NCI-H2081 treated with DMSO at 0.1 percent for 48 hours (cell line): ENCODE measurements at regions not wholly inside any gene's neighbourhood (a gene's known extent, or its start where the extent isn't known, plus 50 kb on each side); places are given as distances from the start of the nearest gene placed in this dataset.

Experiments used
- DNase-seq: peaks from one replicate; lab custom pipeline; 2025; lab: John Stamatoyannopoulos, UW

DNA sequence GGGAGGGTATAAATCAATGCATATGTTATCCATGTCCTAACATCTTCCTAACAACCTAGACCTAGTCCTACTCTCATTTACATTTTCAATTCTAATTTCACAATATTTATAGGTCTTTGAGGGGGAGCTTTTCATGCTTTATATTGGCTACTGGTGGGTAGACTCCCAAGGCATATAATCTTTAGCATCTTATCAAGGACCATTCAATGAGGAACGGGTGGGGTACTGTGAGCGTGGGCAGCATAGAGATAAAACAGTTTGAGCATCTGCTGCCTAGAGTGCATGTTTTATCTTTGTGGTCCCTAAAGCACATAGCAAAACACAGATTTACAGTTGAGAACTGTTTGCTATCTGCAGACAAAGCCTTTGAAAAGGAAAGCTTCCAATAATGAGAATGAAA, 427.6 kb upstream of the WWC1 start:
- no peak for DNase-seq

DNA sequence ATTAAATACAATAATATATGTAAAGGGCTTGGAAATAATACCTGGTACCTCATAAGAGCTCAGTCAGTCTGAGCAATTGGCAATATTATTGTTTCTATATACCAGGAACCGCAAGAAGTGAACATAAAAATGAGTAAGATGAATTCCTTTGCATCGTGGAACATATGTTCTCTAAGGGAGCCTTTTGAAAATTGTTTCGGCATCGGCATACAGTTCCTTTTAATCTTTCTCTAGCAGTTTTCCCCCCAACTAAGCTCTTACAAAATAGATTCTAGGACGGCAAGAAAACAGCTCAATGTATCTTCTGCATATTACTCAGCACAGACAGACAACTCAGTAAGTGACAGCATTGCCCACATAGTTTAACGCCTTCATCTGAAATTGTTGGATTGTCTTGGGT, 426.6 kb upstream of the WWC1 start:
- no peak for DNase-seq

DNA sequence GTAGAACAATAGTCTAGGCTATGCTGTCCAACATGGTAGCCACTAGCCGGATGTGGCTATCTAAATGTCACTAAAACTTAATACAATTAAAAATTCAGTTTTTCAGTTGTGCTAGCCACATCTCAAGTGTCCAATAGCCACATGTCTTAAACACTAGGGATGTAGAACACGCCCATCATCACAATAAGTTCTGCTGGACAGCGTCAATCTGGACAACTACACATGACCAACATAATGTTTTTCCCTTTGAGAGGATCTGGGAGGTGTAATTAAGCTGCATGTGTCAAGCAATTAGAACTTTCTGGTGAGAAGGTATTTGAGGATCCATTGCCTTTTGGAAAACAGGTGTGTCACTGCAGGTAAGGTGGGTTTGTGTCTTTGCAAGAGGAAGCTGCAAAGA, 424.6 kb upstream of the WWC1 start:
- no peak for DNase-seq

DNA sequence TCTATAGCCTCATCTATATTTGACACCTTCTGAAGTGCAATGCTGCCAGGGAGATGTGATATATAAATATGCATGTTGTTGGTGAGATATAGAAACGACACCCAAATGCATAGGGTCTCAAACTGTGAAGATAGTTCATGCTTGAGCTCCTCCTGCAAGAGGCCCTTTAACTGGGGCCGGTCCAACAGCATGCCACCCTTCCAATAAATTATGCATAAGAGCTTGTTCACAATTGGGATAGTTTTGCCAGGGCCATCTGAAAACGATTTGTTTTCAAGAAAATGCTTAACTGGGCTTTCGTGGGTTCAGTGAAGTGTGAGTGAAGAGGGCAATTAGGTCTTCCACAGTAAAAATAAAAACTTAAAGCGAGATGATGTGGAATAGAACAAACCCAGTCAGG, 424.2 kb upstream of the WWC1 start:
- no peak for DNase-seq

DNA sequence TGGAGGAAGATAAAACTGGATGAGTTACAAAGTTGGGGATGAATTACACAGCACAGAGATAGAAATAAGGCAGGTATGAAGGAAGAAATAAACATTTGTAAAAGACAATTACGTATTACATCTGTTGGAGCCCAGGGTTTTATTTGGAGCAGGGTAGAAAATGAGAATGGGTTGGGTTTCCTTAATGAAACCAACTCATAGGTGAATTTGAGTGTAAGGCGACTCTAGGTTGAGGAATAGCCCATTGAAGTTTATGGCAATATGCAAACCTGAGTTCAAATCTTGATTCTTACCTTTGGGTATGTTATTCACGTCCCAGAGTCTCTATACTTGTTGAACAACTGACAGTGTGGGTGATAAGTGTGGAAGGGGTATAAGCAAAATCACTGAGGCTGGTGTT, 422.3 kb upstream of the WWC1 start:
- DNase-seq: no peak

DNA sequence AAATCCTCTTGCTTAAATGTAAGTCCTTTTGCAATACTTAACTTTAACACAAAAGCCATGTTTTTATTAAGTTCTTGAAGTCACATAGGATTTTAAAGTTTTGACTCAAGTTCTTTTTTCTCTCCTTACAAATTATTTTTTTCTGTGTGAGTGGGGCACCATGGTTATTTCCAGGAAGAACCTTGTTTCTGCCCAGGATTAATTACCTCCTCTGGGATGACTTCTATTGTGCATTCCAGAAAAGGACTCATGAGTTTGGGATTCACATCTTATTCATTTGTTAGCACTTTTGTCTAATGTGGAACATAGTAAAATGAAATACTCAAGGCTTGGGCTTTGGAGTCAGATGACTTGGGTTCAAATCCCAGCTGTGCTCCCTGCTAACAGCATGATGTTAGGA, 421.4 kb upstream of the WWC1 start:
- DNase-seq: no peak

DNA sequence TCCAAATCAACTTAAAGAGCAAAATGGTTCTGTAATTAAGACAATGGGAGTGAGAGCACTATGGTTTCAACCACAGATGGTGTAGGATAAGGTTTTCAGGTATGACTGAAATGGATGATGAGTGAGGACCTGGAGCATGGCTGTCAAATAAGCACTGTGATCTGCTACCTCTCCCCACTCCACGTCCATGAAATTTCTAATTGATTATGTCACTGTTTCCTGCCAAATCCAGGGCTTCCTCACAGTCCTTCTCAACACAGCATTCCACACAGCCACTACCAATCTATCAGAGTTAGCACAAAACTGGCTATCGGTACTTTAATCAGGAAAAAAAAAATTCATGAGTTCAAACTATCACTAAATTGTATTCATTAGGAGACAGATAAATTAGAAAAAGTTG, 420.4 kb upstream of the WWC1 start:
- no peak for DNase-seq

DNA sequence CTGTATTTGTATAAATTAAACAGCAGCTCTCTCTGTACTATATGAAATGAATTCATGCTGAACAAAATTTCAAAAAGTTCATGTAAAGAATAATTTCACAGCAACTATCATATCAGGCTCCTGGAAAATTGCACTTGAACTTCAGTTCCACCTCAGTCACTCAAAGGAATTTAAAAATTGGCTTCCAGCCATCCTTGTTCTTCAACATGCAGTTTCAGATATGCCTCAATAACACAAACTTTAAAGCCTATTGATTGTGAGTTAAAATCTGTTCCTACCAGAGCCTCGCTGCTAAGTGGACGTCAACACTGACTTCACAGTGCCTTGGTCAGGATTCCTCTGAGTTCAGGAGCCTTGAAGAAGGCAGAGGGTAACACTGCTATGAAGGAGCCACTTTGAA, 418.7 kb upstream of the WWC1 start:
- DNase-seq: no peak

DNA sequence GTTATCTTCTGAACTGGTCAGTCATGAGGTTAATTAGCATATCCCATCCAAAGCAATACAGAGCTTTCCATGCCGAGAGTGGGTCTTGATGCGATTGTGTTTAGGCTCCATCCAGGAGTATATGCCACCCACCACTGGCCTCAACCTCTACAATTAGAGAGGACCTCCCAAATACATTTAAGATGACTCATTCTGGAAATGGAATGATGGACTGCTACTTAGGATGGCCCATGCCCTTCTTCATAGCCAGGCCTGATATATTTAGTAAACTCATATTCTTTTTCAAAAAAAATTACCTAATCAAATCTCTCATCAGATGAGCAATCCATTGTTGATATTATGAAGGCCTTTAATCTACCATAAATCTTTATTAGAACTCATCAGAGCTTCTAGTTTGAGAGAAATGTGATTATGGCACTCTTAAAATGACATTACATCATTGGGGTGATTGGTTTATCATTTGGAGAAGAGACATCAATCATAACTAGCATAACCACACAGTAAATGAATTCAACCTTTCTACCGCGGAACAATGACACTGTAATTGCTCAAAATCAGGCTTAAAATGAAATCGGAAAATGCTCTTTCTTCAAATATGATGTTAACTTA, 414.2 kb upstream of the WWC1 start:
- no peak for DNase-seq

DNA sequence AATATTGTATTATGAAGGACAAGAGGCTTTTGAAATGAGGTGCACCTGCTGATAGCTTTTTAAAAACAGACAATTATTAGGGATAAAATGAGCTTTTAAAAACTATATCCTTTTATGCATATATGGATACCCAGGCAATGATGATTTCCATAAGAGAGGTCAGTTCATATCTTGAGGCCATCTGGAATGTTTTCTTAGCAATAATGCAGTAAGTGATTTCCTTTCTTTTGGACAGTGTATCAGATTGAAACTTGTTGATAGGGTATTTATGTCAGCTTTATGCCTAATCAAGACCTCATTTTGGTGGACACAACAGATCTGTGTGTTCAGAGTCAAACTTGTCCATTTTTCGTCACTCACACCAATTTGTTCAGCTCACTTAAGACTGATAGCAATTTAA, 413.5 kb upstream of the WWC1 start:
- no peak for DNase-seq

DNA sequence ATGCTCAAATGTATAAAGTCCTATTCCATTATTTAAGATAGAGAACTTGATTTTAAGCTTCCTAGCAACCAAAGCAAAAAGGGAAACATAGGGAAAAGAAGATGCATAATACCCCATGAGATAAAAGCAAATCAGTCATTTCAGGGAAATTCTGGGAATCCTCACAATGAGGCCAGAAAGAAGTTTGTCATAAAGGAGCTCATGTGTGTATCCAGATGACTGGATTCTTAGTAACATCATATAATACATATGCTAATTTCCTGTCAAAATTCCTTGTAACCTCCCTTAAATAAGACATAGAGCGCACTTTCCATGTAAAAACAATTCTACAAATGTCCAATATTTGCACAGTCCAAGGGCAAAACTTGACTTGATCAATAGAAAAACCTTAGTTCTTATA, 411.0 kb upstream of the WWC1 start:
- DNase-seq: no peak

DNA sequence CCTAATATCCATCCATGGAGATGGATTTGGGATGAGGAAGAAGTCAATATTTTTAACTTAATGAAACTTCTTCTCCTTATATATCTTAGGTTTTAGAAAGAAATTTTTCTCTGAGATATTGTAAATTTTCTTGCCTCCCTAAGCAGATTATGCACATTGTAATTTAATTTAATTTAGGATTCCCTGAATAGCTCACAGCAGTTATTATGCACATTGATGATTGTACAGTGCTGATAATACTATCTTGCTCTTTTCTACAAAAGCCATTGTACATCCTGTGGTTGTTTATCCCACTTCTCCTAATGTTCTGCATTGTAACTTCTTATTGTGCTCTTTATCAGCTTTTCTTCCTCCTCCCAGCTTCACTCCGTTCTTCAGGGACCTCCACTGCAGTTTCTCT, 410.4 kb upstream of the WWC1 start:
- DNase-seq: no peak

DNA sequence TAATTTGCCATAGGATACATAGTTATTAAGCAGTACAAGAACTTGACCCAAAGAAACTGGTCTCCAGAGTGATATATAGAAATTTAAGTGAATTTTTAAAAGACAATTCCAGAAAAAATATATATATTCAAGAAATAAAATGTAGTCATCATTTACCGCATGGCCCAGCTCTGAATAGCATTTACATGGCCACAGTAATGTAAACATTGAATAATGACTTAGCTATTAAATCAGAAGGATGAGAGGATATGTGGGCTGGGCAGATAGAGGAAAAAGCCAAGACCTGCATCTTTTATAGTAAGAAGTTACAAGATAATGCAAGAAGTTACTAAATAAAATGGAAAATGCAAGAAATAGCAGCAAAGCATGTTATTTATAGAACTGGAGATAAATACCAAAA, 405.2 kb upstream of the WWC1 start:
- no peak for DNase-seq

DNA sequence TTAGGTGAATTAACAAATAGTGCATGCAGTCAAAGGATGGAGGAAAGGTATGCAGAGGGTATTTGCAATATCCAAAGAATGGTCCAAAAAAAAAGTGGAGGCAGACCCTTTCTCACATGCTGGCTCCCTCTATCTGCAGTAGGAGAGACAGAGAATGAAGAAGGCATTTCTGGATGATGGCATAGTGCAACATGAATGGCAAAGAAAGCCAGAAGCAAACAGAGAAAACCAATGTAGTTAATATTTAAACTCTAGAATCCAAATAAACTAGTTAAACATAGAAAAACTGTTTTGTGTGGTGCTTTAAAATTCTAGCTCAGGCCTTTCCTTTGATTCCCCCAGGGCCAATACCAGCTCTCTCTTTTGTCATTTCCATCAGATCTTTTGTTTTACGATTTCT, 403.1 kb upstream of the WWC1 start:
- no peak for DNase-seq

DNA sequence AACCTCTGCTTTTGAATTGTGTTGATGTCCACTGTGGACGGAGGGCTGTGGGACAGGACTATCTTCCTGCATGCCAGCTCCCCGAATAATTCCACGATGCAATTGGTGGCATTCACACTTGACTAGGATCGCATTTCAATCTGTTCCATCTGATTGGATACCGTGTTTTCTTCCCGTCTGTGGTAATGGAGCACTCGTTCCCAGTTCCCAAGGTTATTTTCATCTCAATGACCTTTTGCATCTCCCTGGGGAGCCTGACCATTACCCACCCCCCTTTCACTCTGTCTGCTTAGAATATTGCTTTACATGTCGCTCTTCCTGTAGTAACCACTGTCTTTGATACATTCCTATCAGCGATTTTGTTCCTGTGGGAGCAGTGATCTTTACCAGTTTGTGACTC, 402.2 kb upstream of the WWC1 start:
- no peak for DNase-seq

DNA sequence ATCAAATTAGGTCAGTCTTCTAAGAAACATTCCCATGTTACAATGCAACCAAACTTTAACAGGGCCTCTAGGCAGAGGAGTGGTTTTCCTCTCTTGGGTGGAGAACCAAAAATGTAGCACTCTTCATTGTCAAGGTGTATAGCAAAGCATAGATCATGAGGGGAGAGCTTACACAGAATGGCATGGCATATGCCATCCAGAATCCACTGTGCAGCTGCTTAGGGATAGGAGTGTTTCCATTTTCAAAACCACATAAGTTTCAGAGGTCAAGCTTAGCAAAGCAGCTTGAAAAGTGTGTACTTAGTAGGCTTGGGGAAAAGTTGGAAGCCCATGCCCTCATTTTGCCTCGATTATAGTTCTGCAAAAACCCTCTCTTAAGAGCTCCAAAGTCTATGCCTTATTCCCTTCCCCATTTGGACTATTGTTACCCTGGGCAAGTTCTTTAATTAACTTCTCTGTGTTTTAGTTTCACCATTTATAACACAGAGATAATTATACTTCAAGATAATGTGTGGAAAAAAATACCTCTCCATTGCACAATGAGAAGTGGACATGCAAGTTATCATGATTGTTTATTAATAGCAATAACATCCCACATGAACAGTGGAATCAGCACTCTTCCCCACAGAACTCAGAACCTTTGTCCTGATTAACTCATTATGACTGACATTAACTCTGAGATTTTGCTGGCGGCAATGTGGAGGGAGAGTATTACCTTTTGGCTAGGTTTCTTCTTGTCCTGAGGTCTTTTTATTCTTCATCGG, 398.9 kb upstream of the WWC1 start:
- DNase-seq: no peak

DNA sequence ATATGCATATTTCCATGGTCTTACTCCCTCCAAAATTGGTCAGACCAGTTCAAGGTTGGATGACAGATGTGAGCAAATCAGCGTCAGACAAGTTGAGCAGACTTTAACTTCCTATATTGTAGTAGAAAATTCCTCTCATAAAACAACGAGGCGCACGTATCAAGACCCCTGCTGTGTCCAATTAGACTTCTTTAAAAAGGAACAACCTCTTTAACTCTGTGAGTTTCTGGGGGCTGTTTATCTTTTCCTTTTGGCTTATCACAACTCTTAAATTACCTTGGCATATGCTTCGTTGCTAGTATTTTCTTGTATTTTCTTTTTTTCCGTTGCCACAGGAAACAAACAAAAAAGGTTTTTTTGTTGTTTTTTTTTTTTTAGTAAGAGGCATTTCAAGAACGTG, 398.2 kb upstream of the WWC1 start:
- no peak for DNase-seq

DNA sequence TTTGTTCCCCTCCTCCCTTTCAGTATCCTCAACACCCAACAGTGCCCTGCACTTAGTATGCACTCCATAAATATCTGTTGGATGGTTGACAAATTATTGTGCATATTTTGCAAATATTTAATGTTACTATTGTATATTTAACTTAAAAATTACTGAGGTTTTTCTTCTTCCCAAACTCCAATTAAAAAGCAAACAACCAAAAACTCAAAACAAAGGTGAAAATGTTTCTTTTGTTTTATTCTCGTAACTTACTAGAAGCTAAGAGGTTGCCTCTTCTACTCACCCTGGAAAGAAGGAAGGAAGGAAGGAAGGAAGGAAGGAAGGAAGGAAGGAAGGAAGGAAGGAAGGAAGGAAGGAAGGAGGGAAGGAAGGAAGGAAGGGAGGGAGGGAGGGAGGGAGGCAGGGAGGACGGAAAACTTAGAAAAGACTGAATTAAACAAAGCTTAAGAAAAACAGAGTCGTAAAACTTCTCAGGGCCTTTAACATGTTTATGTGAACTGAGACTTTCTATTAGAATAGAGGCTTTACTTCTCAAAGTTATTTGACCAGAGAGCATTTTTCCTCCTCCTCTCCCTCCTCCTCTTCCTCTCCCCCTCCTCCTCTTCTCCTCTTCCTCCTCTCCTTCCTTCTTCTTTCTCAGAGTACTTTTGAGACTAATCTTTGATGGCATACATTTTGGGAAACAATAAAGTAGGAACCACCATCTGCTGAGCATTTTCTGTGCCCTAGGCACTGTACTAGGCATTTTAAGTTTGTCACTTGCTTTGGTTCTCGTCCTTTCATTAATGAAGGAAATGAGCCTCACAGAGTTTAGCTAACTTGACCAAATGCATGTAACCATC, 396.6 kb upstream of the WWC1 start:
- DNase-seq: no peak

DNA sequence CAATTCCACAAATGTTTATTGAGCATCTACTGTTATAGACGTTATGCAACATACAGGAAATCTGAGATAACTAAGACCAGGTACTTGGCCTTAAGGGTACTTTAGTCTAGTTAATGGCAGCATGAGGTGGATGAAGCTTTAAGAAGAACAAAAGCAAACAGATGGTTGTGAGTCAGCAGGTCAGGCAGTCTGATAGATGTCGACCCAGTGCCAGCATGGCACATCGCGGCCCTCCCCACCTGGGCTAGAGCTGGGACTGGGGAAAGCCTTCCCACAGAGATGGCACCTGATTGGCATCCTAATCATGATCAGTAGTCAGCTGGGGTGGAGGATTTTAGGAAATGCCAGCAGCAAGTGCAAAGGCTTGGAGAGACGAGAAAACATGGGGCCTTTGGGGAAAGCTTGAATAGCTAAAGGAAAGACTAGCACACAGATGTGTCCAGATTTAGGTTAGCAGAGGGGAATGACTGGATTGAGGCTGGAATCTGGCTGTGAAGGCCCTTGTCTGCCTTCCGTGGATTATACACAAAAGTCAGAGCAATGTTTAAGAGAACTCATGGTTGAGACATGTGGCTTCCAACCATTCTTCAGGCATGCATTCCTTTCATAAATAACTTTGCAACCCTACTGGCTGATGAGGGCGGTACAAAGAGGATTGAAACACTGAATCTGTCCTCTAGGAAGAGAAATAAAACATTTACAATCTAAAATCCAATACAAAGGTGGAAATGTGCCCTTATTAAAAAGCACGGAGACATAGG, 395.4 kb upstream of the WWC1 start:
- DNase-seq: no peak

DNA sequence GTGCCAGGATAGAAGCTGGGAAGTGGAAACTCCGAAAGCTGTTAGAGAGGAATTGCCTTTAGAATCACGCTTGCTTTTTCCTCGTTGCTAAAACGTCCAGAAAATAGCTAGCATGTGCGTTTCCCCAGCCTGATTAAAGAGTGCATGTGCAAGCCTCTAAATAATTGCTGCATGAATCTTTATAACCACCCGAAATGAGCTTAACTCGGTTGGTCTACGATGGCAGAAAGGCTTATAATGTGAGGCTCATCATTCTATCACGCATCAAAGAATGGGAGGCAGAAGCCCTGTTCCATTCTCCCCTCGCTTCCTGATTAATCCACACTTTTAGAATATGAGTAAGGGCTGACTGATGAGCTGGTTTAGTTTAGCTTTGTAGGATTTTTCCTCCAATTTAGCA, 394.6 kb upstream of the WWC1 start:
- no peak for DNase-seq

DNA sequence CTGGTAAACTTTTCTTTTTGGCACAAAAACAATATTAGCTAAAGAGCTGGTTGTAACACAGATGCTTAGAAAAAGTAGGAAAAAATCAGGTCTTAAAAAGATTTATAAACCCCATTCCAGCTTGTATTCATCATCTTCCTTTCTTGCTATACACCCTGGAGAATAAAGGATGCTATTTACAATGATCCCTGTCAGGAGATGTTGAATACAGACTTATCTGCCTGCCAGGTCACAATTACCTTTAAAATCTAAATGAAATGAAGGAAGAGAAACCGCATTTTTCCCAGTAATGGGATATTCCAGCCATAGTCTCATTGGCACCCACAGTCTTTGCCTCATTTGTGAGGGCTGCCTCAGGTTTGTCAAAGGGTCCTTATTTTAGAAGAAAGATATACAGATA, 394.1 kb upstream of the WWC1 start:
- DNase-seq: no peak

DNA sequence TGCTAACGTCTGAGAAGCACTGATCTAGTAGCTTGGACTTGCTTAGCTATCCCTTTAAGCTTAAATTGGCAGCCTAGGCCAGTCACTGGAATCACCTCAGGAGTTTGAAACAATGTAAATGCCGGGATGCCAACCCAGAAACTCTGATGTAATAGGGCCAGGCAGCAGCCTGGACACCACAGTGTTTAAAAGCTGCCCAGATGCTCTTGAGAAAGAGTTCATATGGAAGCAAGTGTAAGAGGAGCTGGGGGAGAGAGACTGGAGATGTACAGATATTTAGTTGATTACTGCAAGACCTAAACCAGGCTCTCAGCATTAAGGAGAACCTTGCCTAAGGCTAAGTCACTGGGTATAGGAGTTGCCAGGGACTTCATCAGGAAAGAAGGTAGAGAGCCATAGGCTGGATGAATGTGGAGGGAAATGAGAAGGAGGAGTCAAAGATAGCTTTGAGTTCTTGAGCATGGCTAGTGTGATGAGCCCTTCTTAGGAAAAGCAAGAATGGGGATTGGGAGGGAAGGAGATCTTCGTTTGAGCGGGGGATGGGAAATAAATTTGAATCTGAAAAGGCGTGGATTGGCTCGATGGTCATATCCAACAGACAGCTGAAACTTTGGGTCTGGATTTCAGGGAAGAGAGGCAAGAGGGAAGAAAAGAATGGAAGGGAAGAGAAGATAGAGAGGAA, 392.9 kb upstream of the WWC1 start:
- DNase-seq: no peak
